Esophagus muscularis mucosa (tissue), 3 donors: ENCODE measurements at regions not wholly inside any gene's neighbourhood (a gene's known extent, or its start where the extent isn't known, plus 50 kb on each side); places are given as distances from the start of the nearest gene placed in this dataset.

Source experiments
- POLR2A ChIP-seq: fragments of 450-650 bp; IDR thresholded peaks from one replicate; pipeline ENCODE4 v1.6.1; 2017; ENCODE audit warnings: antibody characterized with exemption, moderate library complexity, mild to moderate bottlenecking, low read depth
- TF ChIP-seq, protein P1 (sequence below), 3 experiments: fragments of 200-600 bp in 2 of 3; fragments of 450-650 bp in 1 of 3; sonication (generic) in 2 of 3; IDR thresholded peaks; one replicate each; pipeline ENCODE4 v1.5.1; 2017 to 2019; ENCODE audit warnings: antibody characterized with exemption in 3 of 3, mild to moderate bottlenecking in 2 of 3, moderate library complexity in 1 of 3

DNA sequence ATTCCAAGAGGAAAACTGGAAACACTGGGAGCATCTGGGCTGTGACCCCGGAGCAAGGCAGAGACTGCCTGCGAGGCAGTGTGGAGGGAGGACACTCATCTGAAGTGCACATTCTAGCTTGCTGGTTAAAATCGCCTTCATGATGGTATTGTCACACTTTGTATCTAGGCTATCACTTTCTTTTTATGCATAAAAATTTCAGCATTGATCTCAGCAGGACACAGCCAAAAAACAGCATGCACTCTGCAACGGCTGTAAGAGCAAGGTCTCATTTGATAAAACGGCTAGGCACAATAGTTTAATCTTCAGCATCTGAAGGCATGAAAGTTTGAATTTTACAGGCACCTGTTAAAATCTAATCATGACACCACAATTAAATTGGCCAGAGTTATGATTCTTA, 110.8 kb upstream of the IRX1 start:
- no peak for TF ChIP-seq POLR2A
- TF ChIP-seq, protein P1, sequence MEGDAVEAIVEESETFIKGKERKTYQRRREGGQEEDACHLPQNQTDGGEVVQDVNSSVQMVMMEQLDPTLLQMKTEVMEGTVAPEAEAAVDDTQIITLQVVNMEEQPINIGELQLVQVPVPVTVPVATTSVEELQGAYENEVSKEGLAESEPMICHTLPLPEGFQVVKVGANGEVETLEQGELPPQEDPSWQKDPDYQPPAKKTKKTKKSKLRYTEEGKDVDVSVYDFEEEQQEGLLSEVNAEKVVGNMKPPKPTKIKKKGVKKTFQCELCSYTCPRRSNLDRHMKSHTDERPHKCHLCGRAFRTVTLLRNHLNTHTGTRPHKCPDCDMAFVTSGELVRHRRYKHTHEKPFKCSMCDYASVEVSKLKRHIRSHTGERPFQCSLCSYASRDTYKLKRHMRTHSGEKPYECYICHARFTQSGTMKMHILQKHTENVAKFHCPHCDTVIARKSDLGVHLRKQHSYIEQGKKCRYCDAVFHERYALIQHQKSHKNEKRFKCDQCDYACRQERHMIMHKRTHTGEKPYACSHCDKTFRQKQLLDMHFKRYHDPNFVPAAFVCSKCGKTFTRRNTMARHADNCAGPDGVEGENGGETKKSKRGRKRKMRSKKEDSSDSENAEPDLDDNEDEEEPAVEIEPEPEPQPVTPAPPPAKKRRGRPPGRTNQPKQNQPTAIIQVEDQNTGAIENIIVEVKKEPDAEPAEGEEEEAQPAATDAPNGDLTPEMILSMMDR (IDR thresholded peaks at IDR 0.05), result no peak
